NCI-H2029 treated with DMSO at 0.1 percent for 48 hours (cell line): ENCODE measurements at regions not wholly inside any gene's neighbourhood (a gene's known extent, or its start where the extent isn't known, plus 50 kb on each side); places are given as distances from the start of the nearest gene placed in this dataset.
"Not testable (repeated sequence)": the region's sequence is repeated elsewhere in the genome, so short reads cannot be mapped to it uniquely, and the experiment has no call there.

Experiments used
- DNase-seq: peaks from one replicate; lab custom pipeline; 2025; lab: John Stamatoyannopoulos, UW

GRCh38 chr14:46147452-46147851 lies 504.1 kb downstream of the RPL10L start:
- DNase-seq, result no peak

- no peak for DNase-seq
Measured at GRCh38 chr14:46147024-46147423, 504.6 kb downstream of the RPL10L start.

GRCh38 chr14:46140445-46140844 lies 511.1 kb downstream of the RPL10L start:
- DNase-seq, result no peak

- DNase-seq, result no peak
Measured at GRCh38 chr14:46139649-46140048, 511.9 kb downstream of the RPL10L start.

GRCh38 chr14:46137786-46138185 lies 513.8 kb downstream of the RPL10L start:
- no peak for DNase-seq

- no peak for DNase-seq
Measured at GRCh38 chr14:46136456-46136855, 515.1 kb downstream of the RPL10L start.

- no peak for DNase-seq
Measured at GRCh38 chr14:46108228-46108627, 543.4 kb downstream of the RPL10L start.

- DNase-seq, result not testable (repeated sequence)
Measured at GRCh38 chr14:46100901-46101300, 550.7 kb downstream of the RPL10L start.

GRCh38 chr14:46091819-46092218 lies 559.8 kb downstream of the RPL10L start:
- DNase-seq, result no peak

GRCh38 chr14:46087604-46088003 lies 564.0 kb downstream of the RPL10L start:
- DNase-seq, result no peak

- DNase-seq, result no peak
Measured at GRCh38 chr14:46074061-46074460, 577.5 kb downstream of the RPL10L start.

- DNase-seq, result no peak
Measured at GRCh38 chr14:46063872-46064271, 587.7 kb downstream of the RPL10L start.

GRCh38 chr14:46058964-46059563 lies 592.5 kb downstream of the RPL10L start:
- DNase-seq, result no peak

- DNase-seq, result no peak
Measured at GRCh38 chr14:46057799-46058198, 593.8 kb downstream of the RPL10L start.

GRCh38 chr14:46054526-46054925 lies 597.1 kb downstream of the RPL10L start:
- DNase-seq, result no peak

GRCh38 chr14:46053221-46053620 lies 598.4 kb downstream of the RPL10L start:
- DNase-seq, result no peak

GRCh38 chr14:46051796-46052195 lies 599.8 kb downstream of the RPL10L start:
- no peak for DNase-seq

GRCh38 chr14:46048127-46048526 lies 603.5 kb downstream of the RPL10L start:
- DNase-seq, result no peak

- no peak for DNase-seq
Measured at GRCh38 chr14:46036099-46036498, 615.5 kb downstream of the RPL10L start.

GRCh38 chr14:46034305-46034704 lies 617.3 kb downstream of the RPL10L start:
- DNase-seq, result no peak

- no peak for DNase-seq
Measured at GRCh38 chr14:46018846-46019420, 632.6 kb downstream of the RPL10L start.

GRCh38 chr14:46008348-46008747 lies 643.2 kb downstream of the RPL10L start:
- DNase-seq, result no peak

GRCh38 chr14:45998554-45998953 lies 653.0 kb downstream of the RPL10L start:
- DNase-seq, result no peak

- DNase-seq, result no peak
Measured at GRCh38 chr14:45990252-45990651, 661.3 kb downstream of the RPL10L start.
